Smooth muscle cell (in vitro differentiated cells): ENCODE measurements at regions not wholly inside any gene's neighbourhood (a gene's known extent, or its start where the extent isn't known, plus 50 kb on each side); places are given as distances from the start of the nearest gene placed in this dataset.

ENCODE experiments used
- DNase-seq: peaks from one replicate; lab custom pipeline; 2025; ENCODE audit not compliant: unreplicated experiment; lab: John Stamatoyannopoulos, UW
- H2AFZ ChIP-seq: fragments of 200-600 bp; sonication (generic); 2 replicates; pipeline ENCODE4 v1.6.0; 2016; ENCODE audit warnings: antibody characterized with exemption, low read depth, mild to moderate bottlenecking
- H3F3A ChIP-seq: fragments of 200-600 bp; sonication (generic); 2 replicates; pipeline ENCODE4 v1.6.0; 2017; ENCODE audit warnings: antibody characterized with exemption, low read depth
- H3K27ac ChIP-seq: fragments of 200-600 bp; sonication (generic); 2 replicates; pipeline ENCODE4 v1.5.1; 2016; ENCODE audit warnings: low read depth, mild to moderate bottlenecking
- H3K27me3 ChIP-seq: fragments of 200-600 bp; sonication (generic); 2 replicates; pipeline ENCODE4 v1.6.1; 2016; ENCODE audit warnings: low read depth, mild to moderate bottlenecking
- H3K36me3 ChIP-seq: fragments of 200-600 bp; sonication (generic); 2 replicates; pipeline ENCODE4 v1.5.1; 2016; ENCODE audit warnings: low read depth
- H3K4me1 ChIP-seq: fragments of 200-600 bp; sonication (generic); 2 replicates; pipeline ENCODE4 v1.5.1; 2016; ENCODE audit warnings: low read depth
- H3K4me2 ChIP-seq: fragments of 200-600 bp; sonication (generic); 2 replicates; pipeline ENCODE4 v1.6.0; 2016; ENCODE audit warnings: mild to moderate bottlenecking
- H3K4me3 ChIP-seq: fragments of 200-600 bp; sonication (generic); 2 replicates; pipeline ENCODE4 v1.5.1; 2016; ENCODE audit warnings: mild to moderate bottlenecking
- H3K79me2 ChIP-seq: fragments of 200-600 bp; sonication (generic); 2 replicates; pipeline ENCODE4 v1.6.0; 2016; ENCODE audit warnings: low read depth, mild to moderate bottlenecking
- H3K9ac ChIP-seq: fragments of 200-600 bp; sonication (generic); 2 replicates; pipeline ENCODE4 v1.6.0; 2016; ENCODE audit warnings: low read depth
- H3K9me3 ChIP-seq: fragments of 200-600 bp; sonication (generic); replicated peaks from 2 replicates; pipeline ENCODE4 v1.5.1; 2016; ENCODE audit warnings: low read depth
- H4K20me1 ChIP-seq: fragments of 200-600 bp; sonication (generic); 2 replicates; pipeline ENCODE4 v1.6.0; 2016; ENCODE audit warnings: low read depth
- WGBS: methylation state at CpG from one replicate; pipeline ENCODE4 v1.1.7; 2016; ENCODE audit warnings: low lambda C conversion rate; 5-methylcytosine and 5-hydroxymethylcytosine counted together
- TF ChIP-seq, protein P1 (sequence below): fragments of 200-600 bp; sonication (generic); IDR thresholded peaks from 2 replicates; pipeline ENCODE4 v1.5.1; 2017; ENCODE audit warnings: borderline replicate concordance, mild to moderate bottlenecking, antibody characterized with exemption; ENCODE audit not compliant: insufficient read depth, poor library complexity, severe bottlenecking

DNA sequence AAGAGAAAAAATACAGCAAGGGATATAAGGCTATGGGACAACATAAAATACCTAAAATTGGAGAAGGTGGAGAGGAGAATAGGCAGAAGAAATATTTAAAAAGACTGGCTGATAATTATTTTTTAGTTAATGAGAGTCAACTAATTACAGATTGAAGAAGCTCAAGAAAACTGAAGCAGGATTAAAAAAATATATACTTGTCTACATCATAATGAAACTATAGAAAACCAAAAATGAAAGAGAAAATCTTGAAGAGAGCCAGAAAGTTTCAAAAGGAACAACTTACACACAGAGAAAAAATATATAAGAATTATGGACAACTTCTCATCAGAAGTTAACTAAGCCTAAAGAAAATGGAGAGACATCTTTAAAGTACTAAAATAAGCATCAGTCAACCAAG lies 62.9 kb upstream of the APCDD1 start:
- H3K4me1 ChIP-seq, result no peaks in the 10 kb centered on the region
- no peak overlapping the region for H3K27ac ChIP-seq
- H2AFZ ChIP-seq, result no peak overlapping the region
- H3K4me3 ChIP-seq, result no peak overlapping the region
- H3K9me3 ChIP-seq, result no peaks in the 10 kb centered on the region
- H3K27me3 ChIP-seq, result no peaks in the 10 kb centered on the region
- no peaks in the 10 kb centered on the region for H3F3A ChIP-seq
- no peaks in the 10 kb centered on the region for H3K79me2 ChIP-seq
- TF ChIP-seq, protein P1, sequence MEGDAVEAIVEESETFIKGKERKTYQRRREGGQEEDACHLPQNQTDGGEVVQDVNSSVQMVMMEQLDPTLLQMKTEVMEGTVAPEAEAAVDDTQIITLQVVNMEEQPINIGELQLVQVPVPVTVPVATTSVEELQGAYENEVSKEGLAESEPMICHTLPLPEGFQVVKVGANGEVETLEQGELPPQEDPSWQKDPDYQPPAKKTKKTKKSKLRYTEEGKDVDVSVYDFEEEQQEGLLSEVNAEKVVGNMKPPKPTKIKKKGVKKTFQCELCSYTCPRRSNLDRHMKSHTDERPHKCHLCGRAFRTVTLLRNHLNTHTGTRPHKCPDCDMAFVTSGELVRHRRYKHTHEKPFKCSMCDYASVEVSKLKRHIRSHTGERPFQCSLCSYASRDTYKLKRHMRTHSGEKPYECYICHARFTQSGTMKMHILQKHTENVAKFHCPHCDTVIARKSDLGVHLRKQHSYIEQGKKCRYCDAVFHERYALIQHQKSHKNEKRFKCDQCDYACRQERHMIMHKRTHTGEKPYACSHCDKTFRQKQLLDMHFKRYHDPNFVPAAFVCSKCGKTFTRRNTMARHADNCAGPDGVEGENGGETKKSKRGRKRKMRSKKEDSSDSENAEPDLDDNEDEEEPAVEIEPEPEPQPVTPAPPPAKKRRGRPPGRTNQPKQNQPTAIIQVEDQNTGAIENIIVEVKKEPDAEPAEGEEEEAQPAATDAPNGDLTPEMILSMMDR, result no peak
- no peaks in the 10 kb centered on the region for H3K36me3 ChIP-seq
- DNase-seq, result no peak
- no peak overlapping the region for H3K4me2 ChIP-seq
- H4K20me1 ChIP-seq, result no peaks in the 10 kb centered on the region
- no peak overlapping the region for H3K9ac ChIP-seq

DNA sequence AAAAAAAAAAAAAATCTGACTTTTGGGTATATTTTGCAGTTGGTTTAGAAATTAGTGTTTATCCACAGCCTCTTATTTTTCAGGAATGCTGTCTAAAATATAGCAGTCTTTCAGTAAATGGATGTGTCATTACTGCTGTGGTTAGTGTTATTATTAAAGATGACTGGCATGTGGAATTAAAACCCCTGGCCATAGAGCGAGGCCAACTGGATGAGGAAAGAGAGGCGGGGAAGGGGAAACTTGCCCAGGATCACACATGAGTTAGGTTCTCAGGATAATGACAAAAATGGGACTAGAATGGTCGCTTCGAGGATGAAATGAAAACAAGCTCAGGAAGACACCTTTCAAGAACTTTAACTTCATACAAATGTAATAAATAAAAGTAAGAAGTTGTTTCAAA lies 57.4 kb upstream of the APCDD1 start:
- no peak overlapping the region for H2AFZ ChIP-seq
- no peak overlapping the region for H3K4me2 ChIP-seq
- H4K20me1 ChIP-seq, result no peaks in the 10 kb centered on the region
- no peaks in the 10 kb centered on the region for H3K9me3 ChIP-seq
- no peak overlapping the region for H3K27ac ChIP-seq
- TF ChIP-seq, protein P1, result no peak
- no peaks in the 10 kb centered on the region for H3K79me2 ChIP-seq
- no peak overlapping the region for H3K4me3 ChIP-seq
- no peaks in the 10 kb centered on the region for H3K36me3 ChIP-seq
- DNase-seq, result no peak
- no peaks in the 10 kb centered on the region for H3F3A ChIP-seq
- H3K27me3 ChIP-seq, result no peaks in the 10 kb centered on the region
- 93% methylated on average over 4 of the region's 4 CpGs for WGBS
- H3K9ac ChIP-seq, result no peak overlapping the region
- peaks cover under 1% of the 10 kb centered on the region for H3K4me1 ChIP-seq

DNA sequence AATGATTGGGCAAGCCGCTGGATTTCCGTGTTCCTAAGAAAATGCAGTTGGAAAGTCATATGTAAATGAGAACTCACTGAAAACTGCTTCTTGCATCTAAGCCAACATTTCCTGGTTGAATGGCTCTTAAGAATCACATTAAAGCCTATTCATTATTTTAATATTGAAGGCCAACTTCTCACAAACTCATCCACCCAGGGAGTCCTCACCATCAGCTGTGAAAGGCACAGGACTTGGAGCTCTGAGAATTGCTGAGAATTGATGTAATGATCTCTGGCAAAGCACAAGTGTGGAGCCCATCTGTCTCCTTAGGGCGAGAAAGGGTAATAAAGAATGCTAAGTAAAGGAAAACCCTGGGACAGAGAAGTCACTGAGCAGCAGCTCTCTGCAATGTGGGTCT lies 55.9 kb upstream of the APCDD1 start:
- no peak overlapping the region for H3K4me2 ChIP-seq
- no peaks in the 10 kb centered on the region for H3K27me3 ChIP-seq
- peaks cover 2% of the 10 kb centered on the region for H3F3A ChIP-seq
- no peak overlapping the region for H2AFZ ChIP-seq
- H3K27ac ChIP-seq, result no peak overlapping the region
- no peak overlapping the region for H3K4me3 ChIP-seq
- H3K36me3 ChIP-seq, result no peaks in the 10 kb centered on the region
- 72% methylated on average over 3 of the region's 3 CpGs for WGBS
- TF ChIP-seq, protein P1, result no peak
- no peaks in the 10 kb centered on the region for H3K9me3 ChIP-seq
- H4K20me1 ChIP-seq, result no peaks in the 10 kb centered on the region
- no peak for DNase-seq
- H3K9ac ChIP-seq, result no peak overlapping the region
- H3K79me2 ChIP-seq, result no peaks in the 10 kb centered on the region
- H3K4me1 ChIP-seq, result peaks cover 13% of the 10 kb centered on the region

DNA sequence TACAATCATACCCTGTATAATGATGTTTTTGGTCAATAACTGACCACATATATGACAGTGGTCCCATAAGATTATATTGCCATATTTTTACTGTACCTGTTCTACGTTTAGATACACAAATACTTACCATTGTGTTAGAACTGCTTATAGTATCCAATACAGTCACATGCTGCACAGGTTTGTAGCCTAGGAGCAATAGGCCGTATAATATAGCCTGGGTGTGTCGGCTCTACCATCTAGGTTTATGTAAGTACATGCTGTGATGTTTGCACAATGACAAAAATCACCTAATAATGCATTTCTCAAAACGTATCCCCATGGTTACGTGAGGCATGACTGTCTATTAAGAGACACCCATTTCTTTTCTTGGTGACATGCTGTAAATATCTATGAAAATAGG lies 55.0 kb upstream of the APCDD1 start:
- WGBS, result 93% methylated on average over 5 of the region's 5 CpGs
- Histone ChIP-seq H3K9me3 (no peaks in the 10 kb centered on the region), H3K36me3 (no peaks in the 10 kb centered on the region), H3K9ac (no peak overlapping the region), H3K4me1 (peaks cover 19% of the 10 kb centered on the region), H3K4me3 (no peak overlapping the region), H3K27me3 (no peaks in the 10 kb centered on the region), H2AFZ (no peak overlapping the region), H3K4me2 (no peak overlapping the region), H4K20me1 (no peaks in the 10 kb centered on the region), H3F3A (peaks cover 5% of the 10 kb centered on the region), H3K79me2 (no peaks in the 10 kb centered on the region), H3K27ac (no peak overlapping the region)
- TF ChIP-seq, protein P1, result no peak
- no peak for DNase-seq
